ENCODE measurements at regions not wholly inside any gene's neighbourhood (a gene's known extent, or its start where the extent isn't known, plus 50 kb on each side); places are given as distances from the start of the nearest gene placed in this dataset.

- Histone ChIP-seq H3K4me1 (ENCODE audit: control insufficient read depth, low read depth, low read length) (no peaks in the 10 kb centered on the region), H2BK5ac (ENCODE audit: low read length) (no peak overlapping the region), H2BK15ac (replicated peaks; ENCODE audit: low read depth) (no peak overlapping the region), H3K27ac (ENCODE audit: low read depth, low read length) (no peak overlapping the region), H3K27me3 (ENCODE audit: insufficient read depth, low read length, poor library complexity) (no peaks in the 10 kb centered on the region), H3K4me3 (ENCODE audit: low read length) (no peak overlapping the region), H3K4me2 (ENCODE audit: low read length) (no peak overlapping the region), H3K79me2 (ENCODE audit: control insufficient read depth, insufficient read depth, low read length) (no peaks in the 10 kb centered on the region), H3K18ac (ENCODE audit: low read length) (no peak overlapping the region), H3K23ac (ENCODE audit: low read length) (no peak overlapping the region), H2BK120ac (ENCODE audit: low read depth, low read length) (no peak overlapping the region), H3K56ac (ENCODE audit: low read length) (no peak overlapping the region), H2AK5ac (ENCODE audit: low read length) (no peak overlapping the region), H3K79me1 (ENCODE audit: low read length) (no peaks in the 10 kb centered on the region), H4K8ac (ENCODE audit: low read depth, low read length) (no peak overlapping the region), H3K4ac (ENCODE audit: low read depth, low read length) (no peak overlapping the region), H3K9ac (ENCODE audit: low read length) (no peak overlapping the region), H3K36me3 (ENCODE audit: control insufficient read depth, insufficient read depth, low read length) (no peaks in the 10 kb centered on the region), H4K5ac (ENCODE audit: low read length) (no peak overlapping the region)
- no peak for DNase-seq
- WGBS (ENCODE audit: extremely low coverage, insufficient coverage, low lambda C conversion rate), result no CpG with 5 or more reads among the region's 1 CpG
These were observed 89.4 kb upstream of the TNFAIP3 start for GRCh38 chr6:137777687-137778075.

GRCh38 chr6:137779982-137780381, 87.1 kb upstream of the TNFAIP3 start:
- H4K5ac ChIP-seq (ENCODE audit: low read length), result no peak overlapping the region
- no peaks in the 10 kb centered on the region for H3K27me3 ChIP-seq (ENCODE audit: insufficient read depth, low read length, poor library complexity)
- WGBS (ENCODE audit: extremely low coverage, insufficient coverage, low lambda C conversion rate), result no CpG with 5 or more reads among the region's 3 CpGs

GRCh38 chr6:137780447-137781034, 86.5 kb upstream of the TNFAIP3 start:
- Histone ChIP-seq H2BK15ac (replicated peaks; ENCODE audit: low read depth) (no peak overlapping the region), H3K27me3 (ENCODE audit: insufficient read depth, low read length, poor library complexity) (no peaks in the 10 kb centered on the region), H3K4me1 (ENCODE audit: control insufficient read depth, low read depth, low read length) (no peaks in the 10 kb centered on the region), H3K79me2 (ENCODE audit: control insufficient read depth, insufficient read depth, low read length) (no peaks in the 10 kb centered on the region), H3K4me2 (ENCODE audit: low read length) (no peak overlapping the region), H3K4me3 (ENCODE audit: low read length) (no peak overlapping the region), H4K8ac (ENCODE audit: low read depth, low read length) (no peak overlapping the region), H3K79me1 (ENCODE audit: low read length) (no peaks in the 10 kb centered on the region), H3K4ac (ENCODE audit: low read depth, low read length) (no peak overlapping the region), H3K23ac (ENCODE audit: low read length) (no peak overlapping the region), H3K36me3 (ENCODE audit: control insufficient read depth, insufficient read depth, low read length) (no peaks in the 10 kb centered on the region), H2BK5ac (ENCODE audit: low read length) (no peak overlapping the region), H3K27ac (ENCODE audit: low read depth, low read length) (no peak overlapping the region), H4K5ac (ENCODE audit: low read length) (no peak overlapping the region), H3K9ac (ENCODE audit: low read length) (no peak overlapping the region), H3K56ac (ENCODE audit: low read length) (no peak overlapping the region), H2AK5ac (ENCODE audit: low read length) (no peak overlapping the region), H3K18ac (ENCODE audit: low read length) (no peak overlapping the region), H2BK120ac (ENCODE audit: low read depth, low read length) (no peak overlapping the region)
- no CpG with 5 or more reads among the region's 7 CpGs for WGBS (ENCODE audit: extremely low coverage, insufficient coverage, low lambda C conversion rate)
- DNase-seq, result no peak

More at GRCh38 chr6:137779982-137780381, 87.1 kb upstream of the TNFAIP3 start:
- Histone ChIP-seq H3K9ac (ENCODE audit: low read length) (no peak overlapping the region), H3K18ac (ENCODE audit: low read length) (no peak overlapping the region), H3K79me2 (ENCODE audit: control insufficient read depth, insufficient read depth, low read length) (no peaks in the 10 kb centered on the region), H4K8ac (ENCODE audit: low read depth, low read length) (no peak overlapping the region), H3K4me2 (ENCODE audit: low read length) (no peak overlapping the region), H3K27ac (ENCODE audit: low read depth, low read length) (no peak overlapping the region), H3K23ac (ENCODE audit: low read length) (no peak overlapping the region), H2BK120ac (ENCODE audit: low read depth, low read length) (no peak overlapping the region), H2AK5ac (ENCODE audit: low read length) (no peak overlapping the region), H2BK5ac (ENCODE audit: low read length) (no peak overlapping the region), H3K4me1 (ENCODE audit: control insufficient read depth, low read depth, low read length) (no peaks in the 10 kb centered on the region), H2BK15ac (replicated peaks; ENCODE audit: low read depth) (no peak overlapping the region), H3K56ac (ENCODE audit: low read length) (no peak overlapping the region), H3K79me1 (ENCODE audit: low read length) (no peaks in the 10 kb centered on the region), H3K4ac (ENCODE audit: low read depth, low read length) (no peak overlapping the region), H3K4me3 (ENCODE audit: low read length) (no peak overlapping the region), H3K36me3 (ENCODE audit: control insufficient read depth, insufficient read depth, low read length) (no peaks in the 10 kb centered on the region)
- no peak for DNase-seq

- Histone ChIP-seq H3K56ac (ENCODE audit: low read length) (no peak overlapping the region), H3K27ac (ENCODE audit: low read depth, low read length) (no peak overlapping the region)
- WGBS (ENCODE audit: extremely low coverage, insufficient coverage, low lambda C conversion rate), result no CpG with 5 or more reads among the region's 3 CpGs
These were observed 85.4 kb upstream of the TNFAIP3 start for GRCh38 chr6:137781639-137782038.

GRCh38 chr6:137782166-137783039, 84.7 kb upstream of the TNFAIP3 start:
- H3K36me3 ChIP-seq (ENCODE audit: control insufficient read depth, insufficient read depth, low read length), result no peaks in the 10 kb centered on the region
- no peak overlapping the region for H2BK15ac ChIP-seq (replicated peaks; ENCODE audit: low read depth)
- no peak overlapping the region for H3K18ac ChIP-seq (ENCODE audit: low read length)
- no peak overlapping the region for H4K8ac ChIP-seq (ENCODE audit: low read depth, low read length)
- no peaks in the 10 kb centered on the region for H3K4me1 ChIP-seq (ENCODE audit: control insufficient read depth, low read depth, low read length)
- no peaks in the 10 kb centered on the region for H3K79me1 ChIP-seq (ENCODE audit: low read length)
- H3K23ac ChIP-seq (ENCODE audit: low read length), result no peak overlapping the region
- H2BK5ac ChIP-seq (ENCODE audit: low read length), result no peak overlapping the region
- no peaks in the 10 kb centered on the region for H3K27me3 ChIP-seq (ENCODE audit: insufficient read depth, low read length, poor library complexity)
- H2BK120ac ChIP-seq (ENCODE audit: low read depth, low read length), result no peak overlapping the region
- no peak overlapping the region for H3K4ac ChIP-seq (ENCODE audit: low read depth, low read length)
- no peak for DNase-seq
- H3K9ac ChIP-seq (ENCODE audit: low read length), result no peak overlapping the region
- no peak overlapping the region for H3K27ac ChIP-seq (ENCODE audit: low read depth, low read length)
- H3K56ac ChIP-seq (ENCODE audit: low read length), result no peak overlapping the region
- H3K4me3 ChIP-seq (ENCODE audit: low read length), result no peak overlapping the region
- no CpG with 5 or more reads among the region's 10 CpGs for WGBS (ENCODE audit: extremely low coverage, insufficient coverage, low lambda C conversion rate)
- no peak overlapping the region for H4K5ac ChIP-seq (ENCODE audit: low read length)
- H3K79me2 ChIP-seq (ENCODE audit: control insufficient read depth, insufficient read depth, low read length), result no peaks in the 10 kb centered on the region
- no peak overlapping the region for H2AK5ac ChIP-seq (ENCODE audit: low read length)
- H3K4me2 ChIP-seq (ENCODE audit: low read length), result no peak overlapping the region

More at GRCh38 chr6:137781639-137782038, 85.4 kb upstream of the TNFAIP3 start:
- no peak overlapping the region for H4K5ac ChIP-seq (ENCODE audit: low read length)
- no peak overlapping the region for H3K18ac ChIP-seq (ENCODE audit: low read length)
- H4K8ac ChIP-seq (ENCODE audit: low read depth, low read length), result no peak overlapping the region
- no peak overlapping the region for H2BK15ac ChIP-seq (replicated peaks; ENCODE audit: low read depth)
- no peak overlapping the region for H3K4me2 ChIP-seq (ENCODE audit: low read length)
- DNase-seq, result no peak
- no peak overlapping the region for H2BK5ac ChIP-seq (ENCODE audit: low read length)
- no peak overlapping the region for H2BK120ac ChIP-seq (ENCODE audit: low read depth, low read length)
- no peaks in the 10 kb centered on the region for H3K79me1 ChIP-seq (ENCODE audit: low read length)
- H3K4me1 ChIP-seq (ENCODE audit: control insufficient read depth, low read depth, low read length), result no peaks in the 10 kb centered on the region
- H3K4ac ChIP-seq (ENCODE audit: low read depth, low read length), result no peak overlapping the region
- H3K9ac ChIP-seq (ENCODE audit: low read length), result no peak overlapping the region
- no peak overlapping the region for H3K4me3 ChIP-seq (ENCODE audit: low read length)
- no peaks in the 10 kb centered on the region for H3K27me3 ChIP-seq (ENCODE audit: insufficient read depth, low read length, poor library complexity)
- no peak overlapping the region for H2AK5ac ChIP-seq (ENCODE audit: low read length)
- H3K23ac ChIP-seq (ENCODE audit: low read length), result no peak overlapping the region
- H3K79me2 ChIP-seq (ENCODE audit: control insufficient read depth, insufficient read depth, low read length), result no peaks in the 10 kb centered on the region
- H3K36me3 ChIP-seq (ENCODE audit: control insufficient read depth, insufficient read depth, low read length), result no peaks in the 10 kb centered on the region

All from mesendoderm (in vitro differentiated cells).